ENCODE measurements at regions not wholly inside any gene's neighbourhood (a gene's known extent, or its start where the extent isn't known, plus 50 kb on each side); places are given as distances from the start of the nearest gene placed in this dataset.

- DNase-seq (ENCODE audit: insufficient read length, low spot score) (no peak), FAIRE-seq (no peak)
- no peak for TF ChIP-seq CTCF (IDR thresholded peaks at IDR 0.05; ENCODE audit: insufficient read depth, missing control alignments)
Measured at GRCh38 chr2:3082705-3083104, 294.9 kb downstream of the EIPR1 start.

- FAIRE-seq (no peak), DNase-seq (ENCODE audit: insufficient read length, low spot score) (no peak)
- TF ChIP-seq CTCF (IDR thresholded peaks at IDR 0.05; ENCODE audit: insufficient read depth, missing control alignments) = no peak
Measured at GRCh38 chr2:3079959-3080948, 297.4 kb downstream of the EIPR1 start.

GRCh38 chr2:3079466-3079865 lies 298.2 kb downstream of the EIPR1 start:
- TF ChIP-seq CTCF (IDR thresholded peaks at IDR 0.05; ENCODE audit: insufficient read depth, missing control alignments) = no peak
- FAIRE-seq (no peak), DNase-seq (ENCODE audit: insufficient read length, low spot score) (no peak)

GRCh38 chr2:3078684-3079083 lies 298.9 kb downstream of the EIPR1 start:
- FAIRE-seq (no peak), DNase-seq (ENCODE audit: insufficient read length, low spot score) (no peak)
- TF ChIP-seq CTCF (IDR thresholded peaks at IDR 0.05; ENCODE audit: insufficient read depth, missing control alignments) = no peak

GRCh38 chr2:3076848-3077642 lies 300.6 kb downstream of the EIPR1 start:
- FAIRE-seq (no peak), DNase-seq (ENCODE audit: insufficient read length, low spot score) (no peak)
- no peak for TF ChIP-seq CTCF (IDR thresholded peaks at IDR 0.05; ENCODE audit: insufficient read depth, missing control alignments)

- no peak for TF ChIP-seq CTCF (IDR thresholded peaks at IDR 0.05; ENCODE audit: insufficient read depth, missing control alignments)
- DNase-seq (ENCODE audit: insufficient read length, low spot score) = no peak
- FAIRE-seq = no peak
Measured at GRCh38 chr2:3075991-3076340, 301.7 kb downstream of the EIPR1 start.

All from D721Med (cell line).